ENCODE measurements at regions not wholly inside any gene's neighbourhood (a gene's known extent, or its start where the extent isn't known, plus 50 kb on each side); places are given as distances from the start of the nearest gene placed in this dataset.
"Not testable (repeated sequence)": the region's sequence is repeated elsewhere in the genome, so short reads cannot be mapped to it uniquely, and the experiment has no call there.

GRCh38 chr4:49117951-49118350 lies 131.9 kb downstream of the CWH43 start:
- DNase-seq = not testable (repeated sequence)

GRCh38 chr4:49118379-49119212 lies 132.5 kb downstream of the CWH43 start:
- not testable (repeated sequence) for DNase-seq

- DNase-seq = not testable (repeated sequence)
Measured at GRCh38 chr4:49119345-49119744, 133.3 kb downstream of the CWH43 start.

GRCh38 chr4:49120042-49120779 lies 134.1 kb downstream of the CWH43 start:
- DNase-seq = not testable (repeated sequence)

GRCh38 chr4:49120804-49121203 lies 134.7 kb downstream of the CWH43 start:
- peak; percentile 40 for DNase-seq

- not testable (repeated sequence) for DNase-seq
Measured at GRCh38 chr4:49126443-49126842, 140.4 kb downstream of the CWH43 start.

GRCh38 chr4:49126858-49127257 lies 140.8 kb downstream of the CWH43 start:
- not testable (repeated sequence) for DNase-seq

GRCh38 chr4:49129385-49129784 lies 143.3 kb downstream of the CWH43 start:
- DNase-seq = not testable (repeated sequence)

- DNase-seq = not testable (repeated sequence)
Measured at GRCh38 chr4:49129870-49130269, 143.8 kb downstream of the CWH43 start.

- DNase-seq = not testable (repeated sequence)
Measured at GRCh38 chr4:49130724-49131123, 144.6 kb downstream of the CWH43 start.

- not testable (repeated sequence) for DNase-seq
Measured at GRCh38 chr4:49137043-49137442, 151.0 kb downstream of the CWH43 start.

- not testable (repeated sequence) for DNase-seq
Measured at GRCh38 chr4:49137961-49138360, 151.9 kb downstream of the CWH43 start.

GRCh38 chr4:49138818-49139217 lies 152.7 kb downstream of the CWH43 start:
- not testable (repeated sequence) for DNase-seq

GRCh38 chr4:49139513-49139912 lies 153.4 kb downstream of the CWH43 start:
- not testable (repeated sequence) for DNase-seq

GRCh38 chr4:49140351-49140750 lies 154.3 kb downstream of the CWH43 start:
- DNase-seq = not testable (repeated sequence)

GRCh38 chr4:49141955-49142354 lies 155.9 kb downstream of the CWH43 start:
- DNase-seq = not testable (repeated sequence)

GRCh38 chr4:49147143-49147542 lies 161.1 kb downstream of the CWH43 start:
- DNase-seq = not testable (repeated sequence)

GRCh38 chr4:49147596-49147995 lies 161.5 kb downstream of the CWH43 start:
- DNase-seq = not testable (repeated sequence)

- peak; percentile 48 for DNase-seq
Measured at GRCh38 chr4:49149006-49149975, 163.2 kb downstream of the CWH43 start.

GRCh38 chr4:49150351-49151083 lies 164.4 kb downstream of the CWH43 start:
- DNase-seq = not testable (repeated sequence)

GRCh38 chr4:49153011-49153410 lies 166.9 kb downstream of the CWH43 start:
- DNase-seq = not testable (repeated sequence)

Data from right forelimb (tissue), 1 donor.